A673 (cell line): ENCODE measurements at regions not wholly inside any gene's neighbourhood (a gene's known extent, or its start where the extent isn't known, plus 50 kb on each side); places are given as distances from the start of the nearest gene placed in this dataset.

Experiments used
- EZH2 ChIP-seq: fragments of 200-600 bp; sonication (generic); IDR thresholded peaks from 2 replicates; pipeline ENCODE4 v1.6.1; 2017; ENCODE audit warnings: borderline replicate concordance, low read depth, mild to moderate bottlenecking, mixed read lengths, antibody characterized with exemption, low read length; ENCODE audit not compliant: poor library complexity, severe bottlenecking
- TF ChIP-seq, protein P1 (sequence below): fragments of 300-800, 200-600 bp; sonication (generic); conservative IDR thresholded peaks from 2 replicates; pipeline ENCODE4 v1.5.1; 2017; ENCODE audit warnings: low read depth, mild to moderate bottlenecking, antibody characterized with exemption, low read length, moderate library complexity, mixed read lengths

DNA sequence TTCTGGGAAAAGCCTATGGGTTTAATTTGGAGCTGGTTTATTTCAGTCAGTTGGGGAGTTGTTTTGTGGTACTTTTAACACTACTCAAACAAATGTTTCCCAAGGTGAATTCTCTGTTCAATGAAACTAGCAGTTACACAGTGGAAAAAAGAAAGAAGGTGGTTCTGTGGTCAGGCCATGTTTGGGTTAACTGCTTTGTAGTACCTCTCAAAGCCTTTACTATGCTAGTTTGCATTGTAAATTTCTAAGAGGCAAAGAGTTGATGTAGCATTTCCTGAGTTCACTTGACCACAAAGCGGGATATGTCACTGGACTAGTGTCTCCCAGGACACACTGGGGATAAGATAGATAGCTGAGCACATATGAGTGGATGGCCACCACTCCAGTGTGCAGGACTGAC is 145.4 kb downstream of the KIF20B start:
- no peak for TF ChIP-seq EZH2
- TF ChIP-seq, protein P1, sequence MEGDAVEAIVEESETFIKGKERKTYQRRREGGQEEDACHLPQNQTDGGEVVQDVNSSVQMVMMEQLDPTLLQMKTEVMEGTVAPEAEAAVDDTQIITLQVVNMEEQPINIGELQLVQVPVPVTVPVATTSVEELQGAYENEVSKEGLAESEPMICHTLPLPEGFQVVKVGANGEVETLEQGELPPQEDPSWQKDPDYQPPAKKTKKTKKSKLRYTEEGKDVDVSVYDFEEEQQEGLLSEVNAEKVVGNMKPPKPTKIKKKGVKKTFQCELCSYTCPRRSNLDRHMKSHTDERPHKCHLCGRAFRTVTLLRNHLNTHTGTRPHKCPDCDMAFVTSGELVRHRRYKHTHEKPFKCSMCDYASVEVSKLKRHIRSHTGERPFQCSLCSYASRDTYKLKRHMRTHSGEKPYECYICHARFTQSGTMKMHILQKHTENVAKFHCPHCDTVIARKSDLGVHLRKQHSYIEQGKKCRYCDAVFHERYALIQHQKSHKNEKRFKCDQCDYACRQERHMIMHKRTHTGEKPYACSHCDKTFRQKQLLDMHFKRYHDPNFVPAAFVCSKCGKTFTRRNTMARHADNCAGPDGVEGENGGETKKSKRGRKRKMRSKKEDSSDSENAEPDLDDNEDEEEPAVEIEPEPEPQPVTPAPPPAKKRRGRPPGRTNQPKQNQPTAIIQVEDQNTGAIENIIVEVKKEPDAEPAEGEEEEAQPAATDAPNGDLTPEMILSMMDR: no peak
